ENCODE measurements at regions not wholly inside any gene's neighbourhood (a gene's known extent, or its start where the extent isn't known, plus 50 kb on each side); places are given as distances from the start of the nearest gene placed in this dataset.

- H3K4me1 Mint-ChIP-seq: no peaks in the 10 kb centered on the region
- H3K36me3 Mint-ChIP-seq (ENCODE audit: low read depth): no peaks in the 10 kb centered on the region
- no peak for TF ChIP-seq CTCF (conservative IDR thresholded peaks at IDR 0.05)
- H3K27me3 Mint-ChIP-seq (ENCODE audit: low read depth): no peaks in the 10 kb centered on the region
- H3K27ac Mint-ChIP-seq (ENCODE audit: unreplicated experiment): no peak overlapping the region
- DNase-seq (ENCODE audit: low read depth, low spot score): no peak
- H3K9me3 Mint-ChIP-seq: no peaks in the 10 kb centered on the region
- H3K4me3 Mint-ChIP-seq: no peak overlapping the region
Observed at GRCh38 chr13:54980651-54981050, 1952.0 kb downstream of the OLFM4 start.

- Mint-ChIP-seq H3K27ac (ENCODE audit: unreplicated experiment) (no peak overlapping the region), H3K27me3 (ENCODE audit: low read depth) (no peaks in the 10 kb centered on the region), H3K4me1 (no peaks in the 10 kb centered on the region), H3K4me3 (no peak overlapping the region), H3K36me3 (ENCODE audit: low read depth) (no peaks in the 10 kb centered on the region), H3K9me3 (peaks cover 6% of the 10 kb centered on the region)
- no peak for DNase-seq (ENCODE audit: low read depth, low spot score)
- peak; percentile 26 for TF ChIP-seq CTCF (conservative IDR thresholded peaks at IDR 0.05)
Observed at GRCh38 chr13:54989418-54989817, 1960.8 kb downstream of the OLFM4 start.

- no peaks in the 10 kb centered on the region for H3K27me3 Mint-ChIP-seq (ENCODE audit: low read depth)
- no peaks in the 10 kb centered on the region for H3K36me3 Mint-ChIP-seq (ENCODE audit: low read depth)
- no peak for TF ChIP-seq CTCF (conservative IDR thresholded peaks at IDR 0.05)
- no peak overlapping the region for H3K27ac Mint-ChIP-seq (ENCODE audit: unreplicated experiment)
- H3K4me1 Mint-ChIP-seq: no peaks in the 10 kb centered on the region
- no peak for DNase-seq (ENCODE audit: low read depth, low spot score)
- no peak overlapping the region for H3K4me3 Mint-ChIP-seq
- peaks cover 4% of the 10 kb centered on the region for H3K9me3 Mint-ChIP-seq
Observed at GRCh38 chr13:54999399-54999907, 1970.8 kb downstream of the OLFM4 start.

GRCh38 chr13:55000043-55000442 lies 1971.4 kb downstream of the OLFM4 start:
- no peak for TF ChIP-seq CTCF (conservative IDR thresholded peaks at IDR 0.05)
- no peaks in the 10 kb centered on the region for H3K4me1 Mint-ChIP-seq
- no peaks in the 10 kb centered on the region for H3K36me3 Mint-ChIP-seq (ENCODE audit: low read depth)
- no peaks in the 10 kb centered on the region for H3K27me3 Mint-ChIP-seq (ENCODE audit: low read depth)
- no peak overlapping the region for H3K4me3 Mint-ChIP-seq
- no peak overlapping the region for H3K27ac Mint-ChIP-seq (ENCODE audit: unreplicated experiment)
- peaks cover 4% of the 10 kb centered on the region for H3K9me3 Mint-ChIP-seq
- no peak for DNase-seq (ENCODE audit: low read depth, low spot score)

GRCh38 chr13:55000844-55001243 lies 1972.2 kb downstream of the OLFM4 start:
- Mint-ChIP-seq H3K27me3 (ENCODE audit: low read depth) (no peaks in the 10 kb centered on the region), H3K4me1 (peaks cover 2% of the 10 kb centered on the region), H3K27ac (ENCODE audit: unreplicated experiment) (no peak overlapping the region), H3K4me3 (no peak overlapping the region), H3K9me3 (peaks cover 4% of the 10 kb centered on the region), H3K36me3 (ENCODE audit: low read depth) (no peaks in the 10 kb centered on the region)
- DNase-seq (ENCODE audit: low read depth, low spot score): no peak
- TF ChIP-seq CTCF (conservative IDR thresholded peaks at IDR 0.05): no peak

GRCh38 chr13:55001881-55002280 lies 1973.3 kb downstream of the OLFM4 start:
- no peaks in the 10 kb centered on the region for H3K36me3 Mint-ChIP-seq (ENCODE audit: low read depth)
- no peak for TF ChIP-seq CTCF (conservative IDR thresholded peaks at IDR 0.05)
- peaks cover 3% of the 10 kb centered on the region for H3K4me1 Mint-ChIP-seq
- no peaks in the 10 kb centered on the region for H3K27me3 Mint-ChIP-seq (ENCODE audit: low read depth)
- no peak overlapping the region for H3K4me3 Mint-ChIP-seq
- peaks cover 4% of the 10 kb centered on the region for H3K9me3 Mint-ChIP-seq
- no peak overlapping the region for H3K27ac Mint-ChIP-seq (ENCODE audit: unreplicated experiment)
- no peak for DNase-seq (ENCODE audit: low read depth, low spot score)

Data from neural crest cell (in vitro differentiated cells).